MCF 10A (cell line): ENCODE measurements at regions not wholly inside any gene's neighbourhood (a gene's known extent, or its start where the extent isn't known, plus 50 kb on each side); places are given as distances from the start of the nearest gene placed in this dataset.
A peak's percentile ranks its signal among the peaks of the same experiment; 100 is the strongest.

Source experiments
- BruUV-seq: library from RNA; stranded (reverse); fragments of 400-500 nt; replicated peaks from 2 replicates; lab custom pipeline; 2021; lab: Mats Ljungman, UMichigan
- CTCF ChIA-PET: fragments of 300-600 bp; sonication (Branson Sonifier 250); formaldehyde crosslinking; extraction: SDS; loops from one replicate; lab custom pipeline; 2021; ENCODE audit warnings: antibody characterized with exemption, inconsistent platforms; lab: Yijun Ruan, JAX
- POLR2A ChIA-PET: fragments of 300-600, 350-650 bp; sonication (Branson Sonifier 250); formaldehyde crosslinking; extraction: SDS; loops from one replicate; lab custom pipeline; 2020; ENCODE audit warnings: antibody characterized with exemption, inconsistent platforms; lab: Yijun Ruan, JAX
- DNase-seq: peaks from one replicate; pipeline ENCODE4 v3.0.0-alpha.2; 2018; ENCODE audit not compliant: unreplicated experiment
- H3K27ac Mint-ChIP-seq: one replicate; pipeline ENCODE4 v1.8.0; 2022; ENCODE audit warnings: mild to moderate bottlenecking, low read depth, mixed read lengths; ENCODE audit not compliant: unreplicated experiment
- H3K27me3 Mint-ChIP-seq: one replicate; pipeline ENCODE4 v1.8.0; 2022; ENCODE audit warnings: mixed read lengths; ENCODE audit not compliant: insufficient read depth, unreplicated experiment
- H3K36me3 Mint-ChIP-seq: one replicate; pipeline ENCODE4 v1.8.0; 2022; ENCODE audit warnings: mild to moderate bottlenecking, moderate library complexity, mixed read lengths; ENCODE audit not compliant: insufficient read depth, unreplicated experiment
- H3K4me1 Mint-ChIP-seq: one replicate; pipeline ENCODE4 v1.8.0; 2022; ENCODE audit warnings: mixed read lengths; ENCODE audit not compliant: insufficient read depth, unreplicated experiment
- H3K4me3 Mint-ChIP-seq: one replicate; pipeline ENCODE4 v1.8.0; 2022; ENCODE audit warnings: mild to moderate bottlenecking, moderate library complexity, mixed read lengths; ENCODE audit not compliant: unreplicated experiment
- H3K9me3 Mint-ChIP-seq: one replicate; pipeline ENCODE4 v1.8.0; 2022; ENCODE audit warnings: mixed read lengths; ENCODE audit not compliant: unreplicated experiment
- intact Hi-C: fragments of 100-400 bp; cut with micrococcal nuclease; formaldehyde crosslinking; loops from 2 replicates; pipeline ENCODE4 v1.14.1; 2022
- TF ChIP-seq, protein P1 (sequence below): fragments of 200-600 bp; IDR thresholded peaks from one replicate; pipeline ENCODE4 v1.8.0; 2022; ENCODE audit warnings: antibody characterized with exemption, mild to moderate bottlenecking; ENCODE audit not compliant: unreplicated experiment

DNA sequence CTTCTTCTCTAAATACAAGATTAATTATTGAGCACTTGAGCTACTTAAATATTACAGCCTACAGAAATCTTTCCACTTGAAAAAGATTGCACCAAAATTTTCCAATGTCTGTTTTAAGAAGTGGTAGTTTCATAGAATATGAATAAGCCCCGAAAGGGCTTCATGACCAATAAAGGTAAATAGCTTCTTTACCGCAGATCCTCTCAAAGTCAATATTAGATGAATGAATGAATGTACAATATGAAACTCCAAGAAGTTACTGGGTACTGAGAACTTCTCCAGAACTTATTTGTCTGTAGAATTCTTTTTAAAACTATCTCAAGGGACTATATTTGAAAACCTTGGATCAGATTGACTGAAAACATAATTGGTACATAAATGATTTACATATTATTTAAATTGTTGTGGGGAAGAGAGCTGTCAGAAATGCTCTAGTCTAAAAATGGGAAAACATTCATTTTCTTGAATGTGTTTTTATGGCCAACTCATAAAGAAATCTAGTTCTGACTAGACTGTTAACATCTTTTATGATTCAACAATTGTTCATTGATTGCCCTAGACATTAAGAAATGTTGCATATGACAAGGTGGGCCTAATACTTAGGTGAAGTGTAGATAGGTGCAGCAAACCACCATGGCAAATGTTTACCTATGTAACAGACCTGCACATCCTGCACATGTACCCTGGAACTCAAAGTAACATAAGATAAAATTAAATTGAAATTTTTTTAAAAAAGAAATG lies 227.0 kb downstream of the SPRY2 start:
- Mint-ChIP-seq H3K9me3 (no peaks in the 10 kb centered on the region), H3K4me1 (peaks cover 10% of the 10 kb centered on the region), H3K27me3 (no peaks in the 10 kb centered on the region), H3K4me3 (no peak overlapping the region), H3K36me3 (no peaks in the 10 kb centered on the region), H3K27ac (no peak overlapping the region)
- no TSS peak for BruUV-seq
- intact Hi-C loops = no loop called here
- DNase-seq = no peak
- CTCF ChIA-PET = no interaction called here
- TF ChIP-seq, protein P1, sequence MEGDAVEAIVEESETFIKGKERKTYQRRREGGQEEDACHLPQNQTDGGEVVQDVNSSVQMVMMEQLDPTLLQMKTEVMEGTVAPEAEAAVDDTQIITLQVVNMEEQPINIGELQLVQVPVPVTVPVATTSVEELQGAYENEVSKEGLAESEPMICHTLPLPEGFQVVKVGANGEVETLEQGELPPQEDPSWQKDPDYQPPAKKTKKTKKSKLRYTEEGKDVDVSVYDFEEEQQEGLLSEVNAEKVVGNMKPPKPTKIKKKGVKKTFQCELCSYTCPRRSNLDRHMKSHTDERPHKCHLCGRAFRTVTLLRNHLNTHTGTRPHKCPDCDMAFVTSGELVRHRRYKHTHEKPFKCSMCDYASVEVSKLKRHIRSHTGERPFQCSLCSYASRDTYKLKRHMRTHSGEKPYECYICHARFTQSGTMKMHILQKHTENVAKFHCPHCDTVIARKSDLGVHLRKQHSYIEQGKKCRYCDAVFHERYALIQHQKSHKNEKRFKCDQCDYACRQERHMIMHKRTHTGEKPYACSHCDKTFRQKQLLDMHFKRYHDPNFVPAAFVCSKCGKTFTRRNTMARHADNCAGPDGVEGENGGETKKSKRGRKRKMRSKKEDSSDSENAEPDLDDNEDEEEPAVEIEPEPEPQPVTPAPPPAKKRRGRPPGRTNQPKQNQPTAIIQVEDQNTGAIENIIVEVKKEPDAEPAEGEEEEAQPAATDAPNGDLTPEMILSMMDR = no peak
- POLR2A ChIA-PET = no interaction called here

DNA sequence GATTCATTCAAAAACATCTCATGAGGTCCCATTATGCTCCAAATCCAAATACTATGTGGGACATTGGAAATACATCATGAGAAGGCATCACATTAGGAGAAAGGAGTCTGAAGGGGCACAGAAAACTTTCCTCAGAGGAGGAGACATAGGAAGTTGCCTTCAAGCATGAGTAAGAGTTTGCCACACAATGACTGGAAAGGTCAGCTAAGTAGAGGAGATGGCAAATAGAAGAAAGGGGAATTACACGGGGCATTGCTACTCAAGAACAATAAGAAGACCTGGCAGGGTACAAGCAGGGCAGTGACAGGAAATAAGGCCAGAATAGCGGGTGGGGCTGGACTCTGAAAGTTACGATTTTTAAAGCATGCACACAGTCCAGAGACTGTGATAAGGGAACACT lies 231.6 kb downstream of the SPRY2 start:
- Mint-ChIP-seq H3K36me3 (no peaks in the 10 kb centered on the region), H3K27me3 (no peaks in the 10 kb centered on the region), H3K4me1 (no peaks in the 10 kb centered on the region), H3K27ac (no peak overlapping the region), H3K4me3 (no peak overlapping the region), H3K9me3 (no peaks in the 10 kb centered on the region)
- BruUV-seq = no TSS peak
- no peak for DNase-seq
- intact Hi-C loops = no loop called here
- TF ChIP-seq, protein P1 = no peak
- ChIA-PET CTCF (no interaction called here), POLR2A (no interaction called here)

DNA sequence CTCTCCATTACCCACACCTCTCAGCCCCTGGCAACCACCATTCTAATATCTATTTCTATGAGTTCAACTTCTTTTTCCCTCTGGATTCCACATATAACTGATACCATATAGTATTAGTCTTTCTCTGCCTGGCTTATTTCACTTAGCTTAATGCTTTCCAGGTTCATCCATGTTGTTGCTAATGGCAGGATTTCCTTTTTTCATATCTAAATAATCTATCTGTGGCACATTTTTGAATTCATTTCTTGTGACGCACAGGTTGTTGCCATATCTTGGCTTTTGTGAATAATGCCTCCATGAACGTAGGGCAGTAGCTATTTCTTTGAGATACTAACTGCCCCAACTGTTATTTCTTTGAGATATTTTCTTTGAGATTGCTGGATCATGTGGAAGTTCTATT lies 235.6 kb downstream of the SPRY2 start:
- H3K36me3 Mint-ChIP-seq = no peaks in the 10 kb centered on the region

DNA sequence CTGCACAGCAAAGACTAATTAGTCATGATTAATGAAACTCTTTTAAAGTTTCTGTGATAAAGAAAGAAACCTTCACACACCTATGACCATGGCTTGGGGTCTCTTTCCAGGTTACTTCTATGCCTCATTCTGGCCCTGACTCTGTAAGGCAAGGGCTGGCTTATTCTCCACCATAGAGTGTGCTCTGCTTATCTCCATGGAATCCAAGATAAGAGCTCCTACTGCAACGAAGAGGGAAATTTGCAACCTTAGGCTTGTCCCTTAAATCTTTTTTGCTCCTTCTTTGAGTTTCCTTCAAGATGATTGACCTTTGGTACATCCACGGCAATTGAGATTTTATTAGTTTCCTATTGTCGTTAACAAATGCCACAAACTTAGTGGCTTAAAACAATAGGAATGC lies 239.9 kb downstream of the SPRY2 start:
- no peaks in the 10 kb centered on the region for H3K4me1 Mint-ChIP-seq
- BruUV-seq = no TSS peak
- no peaks in the 10 kb centered on the region for H3K27me3 Mint-ChIP-seq
- intact Hi-C loops = no loop called here
- no peak for DNase-seq
- H3K27ac Mint-ChIP-seq = peak overlapping the region; percentile 52
- CTCF ChIA-PET = no interaction called here
- H3K36me3 Mint-ChIP-seq = no peaks in the 10 kb centered on the region
- H3K4me3 Mint-ChIP-seq = no peak overlapping the region
- POLR2A ChIA-PET = no interaction called here
- H3K9me3 Mint-ChIP-seq = no peaks in the 10 kb centered on the region
- TF ChIP-seq, protein P1 = no peak

More for the DNA sequence above, 235.6 kb downstream of the SPRY2 start:
- no peaks in the 10 kb centered on the region for H3K9me3 Mint-ChIP-seq
- intact Hi-C loops = no loop called here
- TF ChIP-seq, protein P1 = no peak
- H3K27ac Mint-ChIP-seq = no peak overlapping the region
- ChIA-PET POLR2A (no interaction called here), CTCF (no interaction called here)
- no peak for DNase-seq
- BruUV-seq = no TSS peak
- no peak overlapping the region for H3K4me3 Mint-ChIP-seq
- H3K4me1 Mint-ChIP-seq = no peaks in the 10 kb centered on the region
- H3K27me3 Mint-ChIP-seq = no peaks in the 10 kb centered on the region
